ENCODE measurements at regions not wholly inside any gene's neighbourhood (a gene's known extent, or its start where the extent isn't known, plus 50 kb on each side); places are given as distances from the start of the nearest gene placed in this dataset.

- no peak overlapping the region for H3K27ac ChIP-seq
- ChIA-PET POLR2A (ENCODE audit: low non-redundant PET) (no interaction called here), CTCF (no interaction called here)
- TF ChIP-seq CTCF (conservative IDR thresholded peaks at IDR 0.05; ENCODE audit: low read depth), result no peak
- no peak for DNase-seq (ENCODE audit: low spot score)
These were observed 263.3 kb downstream of the ABHD5 start for GRCh38 chr3:43953814-43954692.

- no peak for DNase-seq (ENCODE audit: low spot score)
- POLR2A ChIA-PET (ENCODE audit: low non-redundant PET), result no interaction called here
- no peak for TF ChIP-seq CTCF (conservative IDR thresholded peaks at IDR 0.05; ENCODE audit: low read depth)
- no peak overlapping the region for H3K27ac ChIP-seq
- CTCF ChIA-PET, result interaction anchor here (0.5 kb wide), 1 partner anchor 299 kb away, joined by 3 read pairs; no protein-coding TSS in a partner anchor
These were observed 266.2 kb downstream of the ABHD5 start for GRCh38 chr3:43956945-43957344.

GRCh38 chr3:43957553-43957952 is 266.8 kb downstream of the ABHD5 start:
- H3K27ac ChIP-seq, result no peak overlapping the region
- DNase-seq (ENCODE audit: low spot score), result no peak
- ChIA-PET CTCF (no interaction called here), POLR2A (ENCODE audit: low non-redundant PET) (no interaction called here)
- TF ChIP-seq CTCF (conservative IDR thresholded peaks at IDR 0.05; ENCODE audit: low read depth), result no peak

GRCh38 chr3:43958005-43958770 is 267.4 kb downstream of the ABHD5 start:
- TF ChIP-seq CTCF (conservative IDR thresholded peaks at IDR 0.05; ENCODE audit: low read depth), result no peak
- ChIA-PET CTCF (no interaction called here), POLR2A (ENCODE audit: low non-redundant PET) (no interaction called here)
- DNase-seq (ENCODE audit: low spot score), result no peak
- H3K27ac ChIP-seq, result no peak overlapping the region

- no peak overlapping the region for H3K27ac ChIP-seq
- TF ChIP-seq CTCF (conservative IDR thresholded peaks at IDR 0.05; ENCODE audit: low read depth), result no peak
- ChIA-PET CTCF (no interaction called here), POLR2A (ENCODE audit: low non-redundant PET) (no interaction called here)
- no peak for DNase-seq (ENCODE audit: low spot score)
These were observed 268.2 kb downstream of the ABHD5 start for GRCh38 chr3:43958973-43959372.

GRCh38 chr3:43959498-43960447 is 269.0 kb downstream of the ABHD5 start:
- no peak for DNase-seq (ENCODE audit: low spot score)
- no peak overlapping the region for H3K27ac ChIP-seq
- ChIA-PET CTCF (no interaction called here), POLR2A (ENCODE audit: low non-redundant PET) (no interaction called here)
- TF ChIP-seq CTCF (conservative IDR thresholded peaks at IDR 0.05; ENCODE audit: low read depth), result no peak

All from RWPE1 (cell line).